Stimulated activated CD4-positive, alpha-beta T cell treated with anti-CD3 and anti-CD28 coated beads, Interleukin-4, amount 100 ng/mL, for 48 hours (primary cell): ENCODE measurements at regions not wholly inside any gene's neighbourhood (a gene's known extent, or its start where the extent isn't known, plus 50 kb on each side); places are given as distances from the start of the nearest gene placed in this dataset.
"Not testable (repeated sequence)": the region's sequence is repeated elsewhere in the genome, so short reads cannot be mapped to it uniquely, and the experiment has no call there.

Experiments
- DNase-seq, 2 donors: peaks; one replicate each; pipeline ENCODE4 v3.0.0-alpha.2; 2020; ENCODE audit warnings: low read depth in 2 of 2

DNA sequence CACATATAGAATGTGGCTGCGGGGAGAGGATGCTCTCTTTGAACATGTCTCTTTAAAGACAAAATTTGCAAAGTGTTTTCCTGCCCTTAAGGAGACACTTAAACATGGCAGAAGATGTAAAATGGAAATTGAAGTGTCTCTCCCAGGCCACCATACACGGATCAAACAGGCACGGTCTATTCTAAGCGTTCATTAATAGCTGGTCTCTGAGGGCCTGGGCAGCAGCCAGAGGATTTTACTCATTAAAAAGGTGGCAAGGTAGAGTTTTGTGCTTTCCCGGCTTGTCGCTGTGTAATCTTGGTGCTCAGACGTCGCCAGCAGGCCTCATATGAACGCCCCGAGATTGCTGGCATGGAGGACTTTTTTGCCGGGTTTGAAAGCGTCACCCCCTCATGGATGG lies 205.5 kb downstream of the EMX2 start:
- no peak for DNase-seq

DNA sequence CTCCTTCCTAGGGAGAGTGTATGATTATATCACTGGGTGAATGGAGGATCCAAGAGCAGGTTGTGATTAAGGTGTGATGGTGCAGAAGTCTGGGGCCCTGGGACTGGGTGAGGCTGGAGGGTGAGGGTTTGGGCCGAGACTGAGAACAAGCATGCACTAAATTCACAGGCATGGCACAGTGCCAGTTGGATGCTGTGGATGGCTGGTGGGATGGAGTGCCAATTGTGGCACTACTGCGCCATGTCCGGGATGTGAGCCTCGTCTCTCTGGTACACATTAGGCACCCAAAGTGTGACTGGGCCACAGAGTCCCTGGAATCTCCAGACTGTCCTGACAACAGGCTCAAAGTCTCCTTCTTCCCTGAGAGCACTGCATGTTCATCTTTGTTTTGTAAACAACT lies 208.1 kb downstream of the EMX2 start:
- no peak for DNase-seq

DNA sequence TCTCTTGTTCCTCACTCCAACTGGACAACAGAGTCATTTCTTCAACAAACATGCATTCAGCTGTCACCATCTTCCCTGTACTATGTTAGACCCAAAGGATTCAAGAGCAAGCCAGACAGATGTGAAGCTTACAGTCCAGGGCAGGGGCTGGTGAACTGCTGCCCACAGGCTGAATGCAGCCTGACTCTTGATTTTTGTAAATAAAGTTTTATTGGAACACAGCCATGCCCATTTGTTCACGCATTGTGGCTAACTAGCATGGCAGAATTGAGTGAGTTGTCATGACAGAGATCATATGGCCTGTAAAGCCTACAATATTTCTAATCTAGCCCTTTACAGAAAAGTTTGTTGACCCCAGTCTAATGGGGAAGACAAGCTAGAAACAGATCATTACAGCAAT lies 208.7 kb downstream of the EMX2 start:
- DNase-seq, result no peak

DNA sequence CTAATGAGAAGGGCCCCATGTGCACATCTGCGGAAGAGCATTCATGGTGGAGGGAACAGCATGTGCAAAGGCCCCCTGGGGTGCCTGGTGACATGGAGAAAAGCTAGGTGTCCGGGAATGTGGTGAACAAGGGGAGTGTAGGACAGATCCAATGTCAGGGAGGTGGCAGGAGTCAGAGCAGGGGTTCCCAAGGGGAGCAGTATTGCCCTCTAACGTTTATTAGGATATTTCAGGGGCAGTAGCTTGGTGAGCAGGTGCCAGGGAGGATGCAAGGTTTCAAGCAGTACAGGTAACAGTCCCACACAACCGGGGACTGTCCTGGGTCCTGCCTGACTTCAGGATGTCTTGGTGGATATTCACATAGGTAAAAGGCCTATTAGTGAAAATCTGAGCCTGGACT lies 209.6 kb downstream of the EMX2 start:
- no peak for DNase-seq

DNA sequence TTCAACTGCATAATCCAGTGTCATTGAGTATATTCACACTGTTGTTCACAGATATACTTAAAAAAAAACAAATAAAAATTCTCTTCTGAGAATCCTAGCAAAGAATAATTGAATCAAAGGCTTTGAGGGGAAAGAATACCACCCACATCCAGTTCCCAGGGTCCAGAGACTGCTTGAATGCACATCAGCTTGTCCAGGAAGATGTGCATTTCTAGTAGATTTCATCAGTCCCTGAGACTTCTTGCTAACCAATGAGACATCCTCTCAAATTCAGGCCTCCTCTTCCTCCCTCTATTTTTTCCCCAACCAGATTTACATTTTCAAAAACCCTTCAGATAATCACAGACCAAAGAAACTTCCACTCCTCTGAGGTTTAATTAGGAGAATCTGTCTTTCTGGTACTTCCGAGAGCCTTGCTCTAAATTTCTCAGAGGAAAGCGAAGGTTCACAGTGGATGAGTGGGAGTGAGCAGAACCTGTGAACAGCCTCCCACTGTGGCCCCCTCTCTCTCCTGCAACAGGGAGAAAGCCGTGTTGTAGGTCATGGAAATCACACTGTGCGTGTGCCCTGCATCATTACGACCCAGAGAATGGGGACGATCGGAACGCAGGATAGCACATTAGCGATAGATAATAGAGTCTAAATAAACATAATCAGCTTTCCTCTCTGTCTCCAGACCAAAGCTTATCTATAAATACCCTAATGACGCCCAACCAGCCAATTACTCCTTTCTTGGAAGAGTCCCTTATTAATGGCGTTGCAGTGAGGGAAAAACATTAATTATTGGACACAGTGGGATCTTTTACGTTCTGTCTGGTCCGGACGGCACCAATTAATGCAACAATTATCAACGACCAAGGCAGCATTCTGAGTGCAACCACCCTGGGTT lies 212.5 kb downstream of the EMX2 start:
- DNase-seq, result no peak

DNA sequence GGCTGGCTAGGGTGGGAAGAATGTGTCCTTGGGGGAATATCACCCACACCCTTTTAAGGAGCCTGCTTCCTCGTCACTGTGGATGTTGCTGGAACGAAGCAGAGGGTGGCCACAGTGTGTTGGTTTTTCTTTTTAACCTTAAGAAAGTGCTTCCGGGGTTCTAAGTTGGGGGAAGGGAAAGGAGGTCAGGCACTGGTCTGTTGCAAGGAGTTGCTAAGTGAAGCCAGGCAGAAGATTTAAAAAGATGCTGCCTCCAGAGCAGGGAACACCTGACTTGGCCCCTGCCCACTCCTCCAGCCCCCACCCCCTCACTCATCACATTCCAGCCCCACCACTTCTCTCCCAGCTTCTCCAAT lies 213.1 kb downstream of the EMX2 start:
- DNase-seq, result no peak

DNA sequence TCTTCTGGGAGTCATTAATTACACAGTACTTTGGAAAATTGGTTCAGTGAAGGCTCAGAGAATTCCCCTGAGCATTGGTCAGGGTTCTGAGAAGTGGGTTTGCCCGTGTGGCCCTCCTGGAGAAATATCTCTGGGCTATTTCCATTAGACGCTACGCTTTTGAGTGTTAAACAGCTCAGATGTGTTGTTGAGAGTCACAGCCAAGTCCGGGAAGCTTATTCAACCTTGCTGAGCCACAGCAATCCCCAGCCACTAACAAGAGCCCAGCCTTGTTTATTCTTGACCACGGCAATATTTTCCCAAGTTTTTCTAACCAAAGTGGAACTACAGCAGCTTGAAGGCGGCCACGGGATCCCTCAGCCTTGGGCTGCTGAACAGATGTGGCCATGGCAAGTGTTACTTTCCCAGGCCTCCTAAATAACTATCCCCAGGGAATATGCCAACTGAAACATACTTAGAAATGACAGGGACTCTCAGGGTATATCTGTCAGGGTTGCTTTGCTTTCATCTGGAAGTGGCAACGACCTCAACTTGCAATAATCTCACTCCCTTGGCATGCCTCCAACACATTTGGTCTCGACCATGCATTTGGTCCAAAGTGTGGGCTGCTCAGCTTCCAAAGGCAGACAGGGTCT lies 214.7 kb downstream of the EMX2 start:
- DNase-seq, result no peak

DNA sequence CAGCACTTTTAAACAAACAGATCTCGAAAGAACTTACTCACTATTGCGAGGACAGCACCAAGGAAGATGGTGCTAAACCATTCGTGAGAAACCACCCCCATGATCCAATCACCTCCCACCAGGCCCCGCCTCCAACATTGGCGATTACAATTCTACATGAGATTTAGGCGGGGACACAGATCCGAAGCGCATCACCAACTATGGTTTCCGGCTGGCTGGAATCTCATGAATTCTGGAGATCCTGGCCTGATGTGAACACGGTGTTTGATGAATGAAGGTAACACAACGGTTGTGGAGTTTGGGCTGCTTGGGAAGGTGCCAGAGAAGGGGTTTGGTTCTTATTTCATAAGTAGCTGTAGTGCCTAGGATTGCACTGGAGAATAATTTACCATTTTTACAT lies 216.7 kb downstream of the EMX2 start:
- no peak for DNase-seq

DNA sequence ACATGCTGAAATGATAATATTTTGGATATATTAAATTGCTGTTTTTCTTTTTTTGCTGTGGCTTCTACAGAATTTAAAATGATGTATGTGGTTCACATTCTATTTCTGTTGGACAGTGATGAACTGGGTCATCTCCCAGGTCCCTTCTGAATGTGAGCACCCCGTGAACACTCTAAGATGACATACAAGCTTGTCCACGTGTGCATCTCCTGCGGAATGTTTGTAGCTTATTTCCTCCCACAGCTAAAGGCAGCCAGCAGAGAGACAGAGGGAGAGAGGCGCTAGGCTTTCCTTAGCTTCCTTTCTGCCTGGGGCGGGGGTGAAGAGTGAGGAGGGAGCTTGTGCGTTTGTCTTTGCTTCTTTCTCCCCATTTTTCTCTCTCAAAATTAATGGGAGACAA lies 219.1 kb downstream of the EMX2 start:
- no peak for DNase-seq

DNA sequence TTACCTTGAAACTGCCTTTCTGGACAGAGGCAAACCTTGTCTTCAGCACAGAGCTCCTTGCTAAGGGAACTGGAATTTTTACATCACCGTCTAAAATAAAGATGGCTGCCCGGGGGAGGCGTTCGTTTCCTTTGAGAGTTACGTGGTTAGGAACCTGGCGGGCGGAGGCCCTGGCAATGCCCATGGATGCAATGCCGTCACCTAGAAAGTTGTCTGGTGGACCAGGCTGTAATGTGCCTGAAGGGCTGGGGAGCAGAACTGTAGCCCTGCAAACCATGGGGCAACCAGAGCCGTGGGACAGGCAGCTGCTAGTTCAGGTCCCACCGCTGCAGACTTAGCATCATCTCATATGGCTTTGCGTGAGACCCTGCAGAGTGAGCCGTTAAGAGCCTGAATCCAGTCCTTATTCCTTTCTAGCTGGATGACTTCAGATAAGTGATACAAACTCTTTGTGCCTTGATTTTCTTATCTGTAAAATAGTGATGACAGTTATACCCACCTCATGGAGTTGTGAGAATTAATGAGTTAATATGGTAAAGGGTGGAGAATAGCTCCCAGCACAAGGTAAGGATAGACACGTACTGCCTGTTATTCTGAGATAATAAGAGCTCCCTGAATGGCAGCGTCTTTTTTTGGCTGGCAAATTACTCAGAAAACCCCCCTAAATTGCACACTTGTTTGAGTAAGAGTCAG lies 219.7 kb downstream of the EMX2 start:
- DNase-seq, result no peak

DNA sequence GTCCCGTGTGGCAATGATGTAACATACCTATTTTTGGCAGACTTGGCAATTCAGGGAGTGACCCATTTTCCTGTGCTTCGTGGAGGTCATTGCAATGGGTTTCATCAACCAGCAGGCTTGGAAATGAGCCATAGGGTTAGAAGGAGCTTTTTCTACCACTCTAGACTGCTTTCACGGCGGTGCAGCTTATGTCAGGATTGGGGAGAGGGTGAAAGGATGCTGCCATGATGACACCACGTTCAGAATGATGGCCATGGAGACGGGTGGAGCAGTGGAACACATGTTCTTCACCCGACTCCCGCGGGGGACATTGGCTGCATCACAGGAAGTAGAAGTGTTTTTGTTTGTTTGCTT lies 220.2 kb downstream of the EMX2 start:
- no peak for DNase-seq

DNA sequence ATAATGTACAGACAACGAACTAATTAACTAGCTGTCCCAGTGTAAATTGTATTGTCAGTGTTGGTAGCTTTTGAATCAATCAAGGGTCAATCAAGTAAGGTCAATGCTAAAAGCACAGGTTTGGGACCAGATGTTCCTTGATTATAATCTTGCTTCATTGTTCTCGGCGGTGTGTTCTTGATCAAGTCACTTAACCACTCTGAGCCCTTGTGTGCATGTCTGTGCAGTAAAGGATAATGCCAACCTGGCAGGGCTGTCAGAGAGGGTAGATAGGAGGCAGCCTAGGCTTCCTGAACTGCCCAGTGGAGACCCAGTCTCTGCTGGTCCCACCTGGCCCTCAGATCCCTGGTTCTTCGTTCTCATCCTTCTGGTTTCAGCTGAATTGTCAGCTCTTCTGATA lies 221.0 kb downstream of the EMX2 start:
- no peak for DNase-seq

DNA sequence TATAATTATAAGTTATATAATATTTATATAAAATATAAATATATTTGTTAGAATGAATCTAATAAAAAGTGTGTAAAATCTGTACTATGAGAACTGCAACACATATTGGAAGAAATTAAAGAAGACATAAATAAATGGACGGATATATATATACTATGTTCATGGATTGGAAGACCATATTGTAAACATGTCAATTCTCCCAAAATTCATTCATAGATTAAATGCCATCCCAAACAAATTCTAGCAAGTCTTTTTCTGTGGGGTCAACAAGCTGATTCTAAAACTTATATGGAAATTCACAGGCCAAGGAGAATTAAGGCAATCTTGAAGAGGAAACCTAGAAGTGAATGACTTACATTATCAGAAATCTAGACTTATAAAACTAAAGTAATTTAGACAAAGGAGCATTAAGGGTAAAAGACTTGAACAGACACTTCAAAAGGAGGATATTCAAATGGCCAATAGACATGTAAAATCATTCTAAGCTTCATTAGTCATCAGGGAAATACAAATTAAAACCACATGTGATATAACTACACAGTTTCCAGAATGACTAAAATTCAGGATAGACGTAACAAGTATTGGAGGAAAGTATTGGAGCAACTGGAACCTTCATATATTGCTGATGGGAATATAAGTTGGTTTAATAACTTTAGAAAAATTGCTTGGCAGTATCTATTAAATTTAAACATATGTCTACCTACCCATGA lies 225.9 kb downstream of the EMX2 start:
- no peak for DNase-seq

DNA sequence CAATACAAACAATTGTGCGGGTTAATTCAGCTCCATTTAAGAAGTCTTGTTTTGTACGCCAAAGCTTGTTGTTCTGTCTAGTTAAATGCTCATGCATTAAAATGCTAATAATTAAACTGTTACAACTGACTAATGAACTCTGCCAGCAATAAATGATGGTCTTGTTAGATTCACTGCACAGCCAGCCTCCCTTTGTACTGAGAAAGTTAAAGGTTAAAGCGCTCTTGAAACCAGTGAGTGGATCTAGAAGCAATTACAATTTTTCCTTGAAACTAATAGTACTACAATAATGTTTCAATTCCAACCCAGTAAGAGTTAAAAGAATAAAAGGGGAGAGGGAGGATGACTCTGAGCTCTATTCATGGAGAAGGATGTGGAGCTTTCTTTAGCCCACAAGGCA lies 233.0 kb downstream of the EMX2 start:
- no peak for DNase-seq

DNA sequence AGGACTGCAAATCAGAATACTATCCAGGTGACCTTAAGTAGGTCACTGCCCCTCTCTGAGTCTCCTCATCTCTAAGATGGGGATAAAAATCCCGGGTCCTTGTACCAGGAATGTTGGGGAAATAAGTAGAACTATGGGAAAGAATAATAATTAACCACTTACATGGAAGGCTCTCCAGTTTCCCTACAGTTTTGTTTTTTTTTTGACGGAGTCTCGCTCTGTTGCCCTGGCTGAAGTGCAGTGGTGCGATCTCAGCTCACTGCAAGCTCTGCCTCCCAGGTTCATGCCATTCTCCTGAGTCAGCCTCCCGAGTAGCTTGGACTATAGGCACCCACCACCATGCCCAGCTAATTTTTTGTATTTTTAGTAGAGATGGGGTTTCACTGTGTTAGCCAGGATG lies 234.7 kb downstream of the EMX2 start:
- DNase-seq, result not testable (repeated sequence)

DNA sequence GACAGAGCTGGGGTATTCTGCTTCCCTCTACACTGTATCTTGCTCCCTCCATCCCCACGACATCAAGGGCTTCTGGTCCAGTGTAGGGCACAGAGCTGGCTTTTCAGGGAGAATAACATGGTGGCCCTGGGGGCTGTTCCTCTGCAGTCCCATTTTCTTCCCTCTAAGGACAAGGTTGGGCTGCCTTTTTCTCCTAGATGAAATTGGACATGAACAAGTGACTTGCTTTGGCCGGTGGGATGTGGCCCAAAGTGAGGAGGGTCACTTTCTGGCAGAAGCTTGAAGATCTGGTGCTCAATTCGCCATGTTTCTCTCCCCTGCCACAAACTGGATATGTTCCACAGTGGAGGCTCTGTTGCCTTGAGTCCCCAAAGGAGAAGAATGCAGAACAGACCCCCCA lies 235.7 kb downstream of the EMX2 start:
- no peak for DNase-seq

DNA sequence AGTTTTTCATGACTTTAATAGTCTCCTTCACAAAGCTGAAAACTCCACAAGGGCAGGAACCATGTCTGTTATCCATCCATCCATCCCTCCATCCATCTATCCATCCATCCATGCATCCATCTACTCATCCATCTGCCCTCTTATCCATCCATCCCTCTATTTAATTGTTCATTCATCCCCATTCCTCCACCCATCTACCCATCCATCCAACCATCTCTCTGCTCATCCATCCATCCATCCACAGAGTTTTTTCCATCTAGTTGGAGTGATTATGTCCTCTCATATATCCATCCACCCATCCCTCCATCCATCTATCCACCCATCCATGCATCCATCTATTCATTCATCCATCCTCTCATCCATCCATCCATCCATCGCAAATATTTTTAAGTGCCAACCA lies 237.9 kb downstream of the EMX2 start:
- DNase-seq, result no peak

DNA sequence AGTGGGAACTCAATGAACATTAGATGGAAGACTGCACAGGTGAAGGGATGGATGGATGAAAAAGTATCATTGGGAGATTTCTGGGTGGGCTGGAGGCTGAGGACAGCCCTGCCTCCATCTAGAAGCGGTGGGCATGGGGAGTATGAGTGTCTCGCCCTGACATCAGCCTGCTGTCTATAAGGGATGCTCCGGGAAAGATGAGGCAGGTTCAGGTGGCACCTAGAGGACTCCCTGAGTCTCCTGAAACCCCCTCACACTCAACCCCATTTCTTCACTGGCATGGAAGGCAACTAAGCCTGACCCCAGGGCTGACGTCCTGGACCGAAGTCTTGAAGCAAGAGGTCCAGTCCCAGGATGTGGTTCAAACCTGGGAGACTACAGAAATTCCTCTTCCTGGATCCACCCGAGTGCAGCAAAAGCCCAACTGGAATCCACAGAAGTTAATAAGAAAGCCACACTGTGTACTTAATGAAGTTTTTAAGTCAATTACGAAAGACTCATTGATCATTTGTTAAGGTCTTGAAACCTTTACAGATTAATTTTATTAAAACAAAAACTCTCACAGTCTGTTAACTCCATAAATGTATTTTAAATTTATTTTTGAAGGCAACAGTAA lies 238.8 kb downstream of the EMX2 start:
- no peak for DNase-seq

DNA sequence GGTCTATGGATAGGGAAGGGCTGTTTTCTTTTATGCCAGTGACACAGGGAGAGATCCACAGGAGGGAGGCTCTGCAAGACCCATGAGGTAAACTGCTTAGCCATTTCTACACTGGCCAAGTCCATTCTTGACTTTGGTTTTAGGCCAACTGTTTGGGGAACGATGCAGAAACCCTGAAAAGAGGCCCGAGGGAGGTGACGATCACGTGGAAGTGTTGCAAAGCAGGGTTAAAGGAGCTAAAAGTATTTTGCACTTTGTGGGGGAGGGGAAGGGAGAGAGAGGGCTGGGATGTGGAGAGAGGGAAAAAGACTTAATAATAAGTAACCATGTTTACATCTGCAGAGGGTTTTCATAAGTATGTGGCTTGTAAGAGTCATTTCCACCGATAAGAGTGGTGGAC lies 239.7 kb downstream of the EMX2 start:
- DNase-seq, result no peak

DNA sequence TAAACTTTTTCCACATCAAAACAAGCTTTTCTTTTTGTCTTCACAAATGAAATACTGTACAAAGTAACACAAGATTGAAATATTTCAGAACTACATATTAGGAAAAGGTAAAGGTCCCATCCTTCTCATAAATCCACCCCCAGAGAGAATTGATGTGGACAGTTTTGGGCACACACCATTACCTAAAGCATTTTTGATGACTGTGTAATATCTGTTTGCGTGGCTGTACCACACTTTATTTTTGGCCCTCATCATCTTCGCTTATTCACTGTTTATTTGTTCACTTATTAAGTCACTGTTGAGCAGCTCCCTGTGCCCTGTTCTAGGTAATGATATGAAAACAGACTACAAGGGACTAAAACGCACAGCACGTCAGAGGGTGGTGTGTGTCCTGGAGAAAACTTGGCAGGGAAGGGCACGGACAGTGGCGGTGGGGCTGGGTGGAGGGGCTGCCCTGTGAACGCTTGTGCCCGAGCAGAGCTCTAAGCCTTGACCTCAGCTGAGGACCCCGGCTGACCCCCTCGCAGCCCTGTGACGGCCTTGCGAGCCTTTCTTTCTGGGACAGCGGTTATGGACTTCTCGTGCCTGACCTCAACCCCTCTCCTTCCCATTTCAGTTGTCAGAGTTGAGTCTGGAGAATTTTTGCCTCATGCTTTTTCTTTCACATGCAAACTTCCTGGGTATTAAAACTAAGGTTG lies 241.3 kb downstream of the EMX2 start:
- DNase-seq, result no peak

DNA sequence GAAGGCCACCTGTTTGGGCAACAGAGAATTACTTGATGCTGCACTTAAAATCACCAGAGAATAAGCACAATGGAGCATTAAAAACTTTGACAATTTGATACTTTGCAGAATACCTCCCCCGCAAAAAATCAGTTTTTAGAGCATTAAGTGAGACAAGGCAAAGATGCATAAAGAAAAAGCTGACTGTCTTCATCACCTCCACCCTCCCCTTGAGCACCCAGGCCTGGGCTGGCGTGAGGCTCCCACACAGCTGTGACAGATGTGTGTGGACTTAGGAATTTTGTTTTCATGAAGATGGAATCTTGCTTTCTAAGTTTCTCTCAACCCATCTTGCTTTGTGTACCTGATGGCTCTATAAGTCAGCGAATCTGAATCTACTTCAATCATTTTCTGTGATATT lies 242.2 kb downstream of the EMX2 start:
- no peak for DNase-seq
